ENCODE measurements at regions not wholly inside any gene's neighbourhood (a gene's known extent, or its start where the extent isn't known, plus 50 kb on each side); places are given as distances from the start of the nearest gene placed in this dataset.

DNA sequence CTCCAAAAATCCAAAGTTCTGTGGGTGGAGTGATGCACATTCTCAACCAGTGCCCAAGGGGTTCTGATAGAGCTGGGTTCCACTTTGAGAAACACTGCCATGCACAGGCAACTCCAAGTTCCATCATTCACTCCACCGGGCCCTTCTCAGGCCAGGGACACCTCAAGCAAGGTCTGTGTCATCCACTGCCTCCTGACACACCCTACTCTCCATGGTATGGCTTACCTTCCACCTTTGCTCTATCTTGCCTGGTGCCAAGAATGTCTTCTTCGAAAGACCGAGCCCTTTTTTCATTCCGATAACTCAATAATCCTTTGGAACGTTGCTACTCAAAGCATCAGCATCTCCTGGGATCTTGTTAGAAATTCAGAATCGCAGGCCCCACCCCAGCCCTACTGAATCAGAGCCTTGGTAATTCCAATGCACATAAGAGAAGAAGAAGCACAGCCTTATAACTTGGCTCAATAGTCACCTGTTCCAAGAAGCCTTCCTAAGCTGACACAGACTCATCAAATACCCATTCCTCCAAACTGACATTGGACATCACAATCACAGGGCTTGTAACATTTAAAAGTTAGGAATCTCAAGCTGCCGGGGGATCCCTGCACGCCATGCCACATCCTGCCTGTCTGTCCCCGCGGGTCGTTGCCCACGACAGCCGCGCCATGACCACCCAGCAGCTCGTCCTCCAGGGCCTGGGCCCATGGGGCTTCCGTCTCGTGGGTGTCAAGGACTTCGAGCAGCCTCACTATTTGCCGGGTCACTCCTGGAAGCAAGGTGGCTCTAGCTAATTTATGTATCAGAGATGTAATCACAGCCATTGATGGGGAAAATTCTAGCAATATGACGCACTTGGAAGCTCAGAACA lies 66.4 kb downstream of the VCPKMT start:
- Histone ChIP-seq H2BK5ac (ENCODE audit: low read depth, low read length) (no peak overlapping the region), H3K4me3 (ENCODE audit: extremely low read depth in 1 of 4, insufficient read depth in 2 of 4, low read depth in 3 of 4, low read length in 4 of 4) (no peak overlapping the region), H3K14ac (ENCODE audit: insufficient read length) (no peak overlapping the region), H2BK120ac (replicated peaks; ENCODE audit: low read depth, low read length) (no peak overlapping the region), H3K36me3 (ENCODE audit: control insufficient read depth in 2 of 4, insufficient read depth in 4 of 4, low read length in 3 of 4) (no peaks in the 10 kb centered on the region), H3K27me3 (replicated peaks in 1 of 4; ENCODE audit: control insufficient read depth in 3 of 4, extremely low read depth in 1 of 4, insufficient read depth in 3 of 4, low read length in 3 of 4) (no peaks in the 10 kb centered on the region), H4K91ac (replicated peaks; ENCODE audit: insufficient read length, low read length) (no peak overlapping the region), H4K8ac (ENCODE audit: extremely low read depth, insufficient read depth, low read length) (no peak overlapping the region), H3K9me3 (ENCODE audit: insufficient read depth in 2 of 2, low read depth in 1 of 2, low read length in 1 of 2) (no peaks in the 10 kb centered on the region; a peak in 1 of 4 replicates), H3K4ac (replicated peaks; ENCODE audit: insufficient read length, low read depth, low read length) (no peak overlapping the region), H3K9ac (replicated peaks in 1 of 4; ENCODE audit: extremely low read depth in 1 of 4, low read depth in 3 of 4, low read length in 3 of 4) (no peak overlapping the region), H4K5ac (ENCODE audit: insufficient read length, low read depth, low read length) (no peak overlapping the region), H2AFZ (ENCODE audit: low read length) (no peak overlapping the region), H3K27ac (ENCODE audit: low read depth, low read length) (no peak overlapping the region), H2BK12ac (ENCODE audit: low read depth, low read length) (no peak overlapping the region), H3K18ac (ENCODE audit: extremely low read depth, low read length) (no peak overlapping the region), H2AK5ac (ENCODE audit: low read depth, low read length) (no peak overlapping the region), H3K23ac (ENCODE audit: insufficient read length) (no peak overlapping the region), H3K79me2 (ENCODE audit: control insufficient read depth in 1 of 2, insufficient read depth in 2 of 2, low read length in 2 of 2) (no peaks in the 10 kb centered on the region), H3K79me1 (ENCODE audit: low read depth, low read length) (no peaks in the 10 kb centered on the region), H2BK20ac (ENCODE audit: low read length) (no peak overlapping the region), H2BK15ac (ENCODE audit: low read length) (no peak overlapping the region), H4K20me1 (replicated peaks in 1 of 2; ENCODE audit: control insufficient read depth in 1 of 2, insufficient read depth in 2 of 2, low read length in 2 of 2) (no peaks in the 10 kb centered on the region), H3K23me2 (ENCODE audit: low read depth, low read length) (no peaks in the 10 kb centered on the region), H3K4me2 (ENCODE audit: insufficient read depth in 1 of 2, low read depth in 2 of 2, low read length in 2 of 2) (no peak overlapping the region), H3K4me1 (replicated peaks in 1 of 4; ENCODE audit: control insufficient read depth in 3 of 4, insufficient read depth in 4 of 4, low read length in 3 of 4) (peaks cover 0 to 4% (median 1%) of the 10 kb centered on the region in 4 experiments; a peak in 2 of 7 replicates), H3K56ac (replicated peaks; ENCODE audit: insufficient read length, low read depth, low read length) (no peak overlapping the region)
- ChIA-PET CTCF (ENCODE audit: partially characterized antibody) (interaction anchor here (1.2 to 1.7 kb wide), 2 partner anchors 11 to 43 kb away, joined by 3 to 5 read pairs; no protein-coding TSS in a partner anchor), POLR2A (ENCODE audit: partially characterized antibody) (no interaction called here)
- TF ChIP-seq, protein P1, sequence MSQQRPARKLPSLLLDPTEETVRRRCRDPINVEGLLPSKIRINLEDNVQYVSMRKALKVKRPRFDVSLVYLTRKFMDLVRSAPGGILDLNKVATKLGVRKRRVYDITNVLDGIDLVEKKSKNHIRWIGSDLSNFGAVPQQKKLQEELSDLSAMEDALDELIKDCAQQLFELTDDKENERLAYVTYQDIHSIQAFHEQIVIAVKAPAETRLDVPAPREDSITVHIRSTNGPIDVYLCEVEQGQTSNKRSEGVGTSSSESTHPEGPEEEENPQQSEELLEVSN (IDR thresholded peaks at IDR 0.05) = no peak
- TF ChIP-seq RBBP5 (IDR thresholded peaks at IDR 0.05; ENCODE audit: borderline replicate concordance, low read depth, low read length) = no peak
- TF ChIP-seq RFX5 (IDR thresholded peaks at IDR 0.05; ENCODE audit: borderline replicate concordance, low read depth, low read length) = no peak
- TF ChIP-seq CHD2 (IDR thresholded peaks at IDR 0.05; ENCODE audit: low read length) = no peak
- TF ChIP-seq SIX5 (IDR thresholded peaks at IDR 0.05; ENCODE audit: low read depth, low read length) = no peak
- TF ChIP-seq JUN (IDR thresholded peaks at IDR 0.05; ENCODE audit: low read depth, low read length) = no peak
- FAIRE-seq (no peak), DNase-seq (ENCODE audit: low read depth in 1 of 2, low spot score in 2 of 2) (no peak)
- WGBS, 2 experiments (ENCODE audit: extremely low coverage in 1 of 2, insufficient coverage in 1 of 2, insufficient read length in 1 of 2, insufficient replicate concordance in 2 of 2, low coverage in 1 of 2, low lambda C conversion rate in 2 of 2, missing lambda C conversion rate in 1 of 2) = 94% methylated on average over 20 of the region's 20 CpGs; no CpG with 5 or more reads in 1 of the 2 experiments

All from H1 (cell line).